ENCODE measurements at regions not wholly inside any gene's neighbourhood (a gene's known extent, or its start where the extent isn't known, plus 50 kb on each side); places are given as distances from the start of the nearest gene placed in this dataset.

- Histone ChIP-seq H3K4me3 (ENCODE audit: low read length) (no peak overlapping the region), H3K27ac (ENCODE audit: low read length) (no peak overlapping the region), H3K27me3 (ENCODE audit: control insufficient read depth, insufficient read depth, low read length) (no peaks in the 10 kb centered on the region), H3K36me3 (ENCODE audit: control insufficient read depth, insufficient read depth, low read length) (no peaks in the 10 kb centered on the region), H3K4me1 (ENCODE audit: control insufficient read depth, insufficient read depth, low read length) (no peaks in the 10 kb centered on the region), H3K9me3 (ENCODE audit: control insufficient read depth, insufficient read depth, low read length) (no peaks in the 10 kb centered on the region)
- DNase-seq (ENCODE audit: low read depth, low spot score): no peak
- WGBS (ENCODE audit: insufficient coverage, insufficient read length): no CpG with 5 or more reads among the region's 9 CpGs
Observed at GRCh38 chr1:55287723-55288122, 72.6 kb upstream of the USP24 start.

DNA sequence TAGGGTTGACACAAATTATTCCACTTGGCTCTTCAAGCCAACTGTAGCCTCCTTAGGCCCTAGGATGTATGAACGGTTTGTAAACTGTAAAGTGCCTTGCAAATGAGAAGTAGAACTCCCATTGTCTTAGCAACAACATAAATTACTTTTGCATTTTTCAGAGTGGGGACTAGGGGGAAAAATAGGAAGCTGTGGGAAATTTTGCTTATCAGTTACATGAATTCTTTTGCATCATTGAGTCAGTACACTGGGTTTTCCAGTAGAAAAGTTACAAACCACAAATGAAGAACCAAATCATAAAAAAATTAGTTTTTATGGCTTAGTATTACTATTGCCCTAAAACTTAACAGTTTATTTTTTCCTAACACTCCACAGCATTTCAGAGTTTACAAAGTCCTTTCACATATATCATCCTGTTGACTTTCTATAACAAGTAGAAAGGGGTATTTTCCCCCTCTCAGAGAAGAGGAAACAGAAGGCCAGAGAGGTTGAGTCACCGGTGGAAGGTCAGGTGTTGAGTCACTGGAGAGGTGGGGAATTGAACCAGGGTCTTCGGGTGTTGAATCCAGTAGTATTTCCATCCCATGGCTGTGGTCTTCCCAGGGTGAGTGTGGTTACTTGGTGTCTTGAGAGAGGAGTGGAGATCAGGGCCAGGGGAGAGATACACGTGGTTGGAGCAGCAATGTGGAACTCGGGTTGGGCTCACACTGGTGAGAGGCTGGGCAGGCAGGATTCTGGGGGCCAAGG, 71.9 kb upstream of the USP24 start:
- no CpG with 5 or more reads among the region's 5 CpGs for WGBS (ENCODE audit: insufficient coverage, insufficient read length)
- no peaks in the 10 kb centered on the region for H3K36me3 ChIP-seq (ENCODE audit: control insufficient read depth, insufficient read depth, low read length)
- no peak overlapping the region for H3K27ac ChIP-seq (ENCODE audit: low read length)
- H3K9me3 ChIP-seq (ENCODE audit: control insufficient read depth, insufficient read depth, low read length): no peaks in the 10 kb centered on the region
- no peaks in the 10 kb centered on the region for H3K4me1 ChIP-seq (ENCODE audit: control insufficient read depth, insufficient read depth, low read length)
- H3K4me3 ChIP-seq (ENCODE audit: low read length): no peak overlapping the region
- H3K27me3 ChIP-seq (ENCODE audit: control insufficient read depth, insufficient read depth, low read length): no peaks in the 10 kb centered on the region
- no peak for DNase-seq (ENCODE audit: low read depth, low spot score)

GRCh38 chr1:55285834-55286233, 70.7 kb upstream of the USP24 start:
- WGBS (ENCODE audit: insufficient coverage, insufficient read length): no CpG with 5 or more reads among the region's 2 CpGs
- no peak for DNase-seq (ENCODE audit: low read depth, low spot score)
- no peaks in the 10 kb centered on the region for H3K36me3 ChIP-seq (ENCODE audit: control insufficient read depth, insufficient read depth, low read length)
- H3K27me3 ChIP-seq (ENCODE audit: control insufficient read depth, insufficient read depth, low read length): no peaks in the 10 kb centered on the region
- H3K9me3 ChIP-seq (ENCODE audit: control insufficient read depth, insufficient read depth, low read length): no peaks in the 10 kb centered on the region
- no peak overlapping the region for H3K27ac ChIP-seq (ENCODE audit: low read length)
- no peak overlapping the region for H3K4me3 ChIP-seq (ENCODE audit: low read length)
- no peaks in the 10 kb centered on the region for H3K4me1 ChIP-seq (ENCODE audit: control insufficient read depth, insufficient read depth, low read length)

- no peaks in the 10 kb centered on the region for H3K36me3 ChIP-seq (ENCODE audit: control insufficient read depth, insufficient read depth, low read length)
- H3K4me1 ChIP-seq (ENCODE audit: control insufficient read depth, insufficient read depth, low read length): no peaks in the 10 kb centered on the region
- no peak overlapping the region for H3K27ac ChIP-seq (ENCODE audit: low read length)
- no peaks in the 10 kb centered on the region for H3K27me3 ChIP-seq (ENCODE audit: control insufficient read depth, insufficient read depth, low read length)
- no peaks in the 10 kb centered on the region for H3K9me3 ChIP-seq (ENCODE audit: control insufficient read depth, insufficient read depth, low read length)
- no CpG with 5 or more reads among the region's 4 CpGs for WGBS (ENCODE audit: insufficient coverage, insufficient read length)
- DNase-seq (ENCODE audit: low read depth, low spot score): no peak
- H3K4me3 ChIP-seq (ENCODE audit: low read length): no peak overlapping the region
Observed at GRCh38 chr1:55284856-55285255, 69.7 kb upstream of the USP24 start.

GRCh38 chr1:55282058-55282457, 66.9 kb upstream of the USP24 start:
- H3K9me3 ChIP-seq (ENCODE audit: control insufficient read depth, insufficient read depth, low read length): no peaks in the 10 kb centered on the region
- no peaks in the 10 kb centered on the region for H3K27me3 ChIP-seq (ENCODE audit: control insufficient read depth, insufficient read depth, low read length)
- no peak overlapping the region for H3K4me3 ChIP-seq (ENCODE audit: low read length)
- no peak for DNase-seq (ENCODE audit: low read depth, low spot score)
- 0 out of 2 replicates have a peak, but pooled peaks cover 1% of the 10 kb centered on the region for H3K4me1 ChIP-seq (ENCODE audit: control insufficient read depth, insufficient read depth, low read length)
- H3K27ac ChIP-seq (ENCODE audit: low read length): no peak overlapping the region
- WGBS (ENCODE audit: insufficient coverage, insufficient read length): no CpG with 5 or more reads among the region's 1 CpG
- H3K36me3 ChIP-seq (ENCODE audit: control insufficient read depth, insufficient read depth, low read length): no peaks in the 10 kb centered on the region

DNA sequence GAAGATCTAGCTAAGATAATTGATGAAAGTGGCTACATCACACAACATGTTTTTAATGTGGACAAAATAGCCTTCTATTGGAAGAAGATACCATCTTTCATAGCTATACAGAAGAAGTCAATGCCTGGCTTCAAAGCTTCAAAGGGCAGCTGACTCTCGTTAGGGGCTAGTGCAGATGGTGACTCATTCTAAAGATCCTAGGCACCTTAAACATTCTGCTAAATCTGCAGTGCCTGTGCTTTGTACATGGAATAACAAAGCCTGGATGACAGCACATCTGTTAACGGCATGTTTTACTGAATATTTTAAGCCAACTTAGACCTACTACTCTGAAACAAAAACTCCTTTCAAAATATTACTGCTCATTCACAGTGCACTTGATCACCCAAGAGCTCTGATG, 65.6 kb upstream of the USP24 start:
- Histone ChIP-seq H3K4me3 (ENCODE audit: low read length) (no peak overlapping the region), H3K4me1 (ENCODE audit: control insufficient read depth, insufficient read depth, low read length) (0 out of 2 replicates have a peak, but pooled peaks cover 1% of the 10 kb centered on the region), H3K27ac (ENCODE audit: low read length) (no peak overlapping the region), H3K27me3 (ENCODE audit: control insufficient read depth, insufficient read depth, low read length) (no peaks in the 10 kb centered on the region), H3K36me3 (ENCODE audit: control insufficient read depth, insufficient read depth, low read length) (no peaks in the 10 kb centered on the region), H3K9me3 (ENCODE audit: control insufficient read depth, insufficient read depth, low read length) (no peaks in the 10 kb centered on the region)
- no CpG with 5 or more reads among the region's 2 CpGs for WGBS (ENCODE audit: insufficient coverage, insufficient read length)
- DNase-seq (ENCODE audit: low read depth, low spot score): no peak

DNA sequence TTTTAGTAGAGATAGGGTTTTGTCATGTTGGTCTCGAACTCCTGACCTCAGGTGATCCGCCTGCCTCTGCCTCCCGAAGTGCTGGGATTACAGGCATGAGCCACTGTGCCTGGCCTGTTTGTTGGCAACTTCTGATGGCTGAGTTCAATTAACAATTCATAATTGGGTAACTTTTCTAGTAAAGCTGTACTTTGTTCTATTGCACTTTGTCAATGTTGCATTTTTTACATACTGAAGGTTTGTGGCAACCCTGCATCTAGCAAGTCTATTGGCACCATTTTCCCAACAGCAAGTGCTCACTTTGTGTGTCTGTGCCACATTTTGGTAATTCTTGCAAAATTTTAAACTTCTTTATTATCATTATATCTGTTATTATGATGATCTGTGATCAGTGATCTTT, 64.5 kb upstream of the USP24 start:
- Histone ChIP-seq H3K9me3 (ENCODE audit: control insufficient read depth, insufficient read depth, low read length) (no peaks in the 10 kb centered on the region), H3K27ac (ENCODE audit: low read length) (no peak overlapping the region), H3K4me1 (ENCODE audit: control insufficient read depth, insufficient read depth, low read length) (0 out of 2 replicates have a peak, but pooled peaks cover 1% of the 10 kb centered on the region), H3K36me3 (ENCODE audit: control insufficient read depth, insufficient read depth, low read length) (no peaks in the 10 kb centered on the region), H3K27me3 (ENCODE audit: control insufficient read depth, insufficient read depth, low read length) (no peaks in the 10 kb centered on the region), H3K4me3 (ENCODE audit: low read length) (no peak overlapping the region)
- no peak for DNase-seq (ENCODE audit: low read depth, low spot score)
- no CpG with 5 or more reads among the region's 3 CpGs for WGBS (ENCODE audit: insufficient coverage, insufficient read length)

GRCh38 chr1:55278378-55278777, 63.2 kb upstream of the USP24 start:
- Histone ChIP-seq H3K27ac (ENCODE audit: low read length) (no peak overlapping the region), H3K36me3 (ENCODE audit: control insufficient read depth, insufficient read depth, low read length) (no peaks in the 10 kb centered on the region), H3K9me3 (ENCODE audit: control insufficient read depth, insufficient read depth, low read length) (no peaks in the 10 kb centered on the region), H3K4me3 (ENCODE audit: low read length) (no peak overlapping the region), H3K27me3 (ENCODE audit: control insufficient read depth, insufficient read depth, low read length) (no peaks in the 10 kb centered on the region), H3K4me1 (ENCODE audit: control insufficient read depth, insufficient read depth, low read length) (0 out of 2 replicates have a peak, but pooled peaks cover 1% of the 10 kb centered on the region)
- no peak for DNase-seq (ENCODE audit: low read depth, low spot score)
- no CpG with 5 or more reads among the region's 2 CpGs for WGBS (ENCODE audit: insufficient coverage, insufficient read length)

GRCh38 chr1:55277377-55278130, 62.4 kb upstream of the USP24 start:
- H3K36me3 ChIP-seq (ENCODE audit: control insufficient read depth, insufficient read depth, low read length): no peaks in the 10 kb centered on the region
- no peak overlapping the region for H3K4me3 ChIP-seq (ENCODE audit: low read length)
- H3K27me3 ChIP-seq (ENCODE audit: control insufficient read depth, insufficient read depth, low read length): no peaks in the 10 kb centered on the region
- no CpG with 5 or more reads among the region's 15 CpGs for WGBS (ENCODE audit: insufficient coverage, insufficient read length)
- H3K9me3 ChIP-seq (ENCODE audit: control insufficient read depth, insufficient read depth, low read length): no peaks in the 10 kb centered on the region
- no peak overlapping the region for H3K27ac ChIP-seq (ENCODE audit: low read length)
- peak; percentile 83 for DNase-seq (ENCODE audit: low read depth, low spot score)
- H3K4me1 ChIP-seq (ENCODE audit: control insufficient read depth, insufficient read depth, low read length): 0 out of 2 replicates have a peak, but pooled peaks cover 1% of the 10 kb centered on the region

GRCh38 chr1:55276671-55277376, 61.7 kb upstream of the USP24 start:
- H3K4me3 ChIP-seq (ENCODE audit: low read length): no peak overlapping the region
- H3K9me3 ChIP-seq (ENCODE audit: control insufficient read depth, insufficient read depth, low read length): no peaks in the 10 kb centered on the region
- WGBS (ENCODE audit: insufficient coverage, insufficient read length): no CpG with 5 or more reads among the region's 8 CpGs
- H3K4me1 ChIP-seq (ENCODE audit: control insufficient read depth, insufficient read depth, low read length): 0 out of 2 replicates have a peak, but pooled peaks cover 1% of the 10 kb centered on the region
- DNase-seq (ENCODE audit: low read depth, low spot score): no peak
- no peaks in the 10 kb centered on the region for H3K36me3 ChIP-seq (ENCODE audit: control insufficient read depth, insufficient read depth, low read length)
- H3K27me3 ChIP-seq (ENCODE audit: control insufficient read depth, insufficient read depth, low read length): no peaks in the 10 kb centered on the region
- no peak overlapping the region for H3K27ac ChIP-seq (ENCODE audit: low read length)
